ENCODE measurements at regions not wholly inside any gene's neighbourhood (a gene's known extent, or its start where the extent isn't known, plus 50 kb on each side); places are given as distances from the start of the nearest gene placed in this dataset.

GRCh38 chr11:103534191-103534590 lies 425.0 kb downstream of the DYNC2H1 start:
- TF ChIP-seq GABPA (IDR thresholded peaks at IDR 0.05; ENCODE audit: low read depth, low read length) (no peak), GABPA (CRISPR knock-in tag; IDR thresholded peaks at IDR 0.05; ENCODE audit: low read depth) (no peak), ETV6 (CRISPR knock-in tag; conservative IDR thresholded peaks at IDR 0.05) (no peak), SIN3A (IDR thresholded peaks at IDR 0.05; ENCODE audit: borderline replicate concordance, low read depth, low read length) (no peak), PBX3 (CRISPR knock-in tag; IDR thresholded peaks at IDR 0.05; ENCODE audit: borderline replicate concordance) (no peak), RFX1 (IDR thresholded peaks at IDR 0.05) (no peak), FOXO4 (CRISPR knock-in tag; conservative IDR thresholded peaks at IDR 0.05) (no peak)

Data from HepG2 (cell line).